ENCODE measurements at regions not wholly inside any gene's neighbourhood (a gene's known extent, or its start where the extent isn't known, plus 50 kb on each side); places are given as distances from the start of the nearest gene placed in this dataset.

- TF ChIP-seq, protein P1, sequence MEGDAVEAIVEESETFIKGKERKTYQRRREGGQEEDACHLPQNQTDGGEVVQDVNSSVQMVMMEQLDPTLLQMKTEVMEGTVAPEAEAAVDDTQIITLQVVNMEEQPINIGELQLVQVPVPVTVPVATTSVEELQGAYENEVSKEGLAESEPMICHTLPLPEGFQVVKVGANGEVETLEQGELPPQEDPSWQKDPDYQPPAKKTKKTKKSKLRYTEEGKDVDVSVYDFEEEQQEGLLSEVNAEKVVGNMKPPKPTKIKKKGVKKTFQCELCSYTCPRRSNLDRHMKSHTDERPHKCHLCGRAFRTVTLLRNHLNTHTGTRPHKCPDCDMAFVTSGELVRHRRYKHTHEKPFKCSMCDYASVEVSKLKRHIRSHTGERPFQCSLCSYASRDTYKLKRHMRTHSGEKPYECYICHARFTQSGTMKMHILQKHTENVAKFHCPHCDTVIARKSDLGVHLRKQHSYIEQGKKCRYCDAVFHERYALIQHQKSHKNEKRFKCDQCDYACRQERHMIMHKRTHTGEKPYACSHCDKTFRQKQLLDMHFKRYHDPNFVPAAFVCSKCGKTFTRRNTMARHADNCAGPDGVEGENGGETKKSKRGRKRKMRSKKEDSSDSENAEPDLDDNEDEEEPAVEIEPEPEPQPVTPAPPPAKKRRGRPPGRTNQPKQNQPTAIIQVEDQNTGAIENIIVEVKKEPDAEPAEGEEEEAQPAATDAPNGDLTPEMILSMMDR (IDR thresholded peaks at IDR 0.05; ENCODE audit: extremely low read depth in 1 of 2, insufficient read depth in 1 of 2, low read depth in 1 of 2, low read length in 2 of 2) = no peak
- TF ChIP-seq JUN (IDR thresholded peaks at IDR 0.05; ENCODE audit: borderline replicate concordance, insufficient read depth, insufficient read length, low read depth) = no peak
- TF ChIP-seq, protein P2, sequence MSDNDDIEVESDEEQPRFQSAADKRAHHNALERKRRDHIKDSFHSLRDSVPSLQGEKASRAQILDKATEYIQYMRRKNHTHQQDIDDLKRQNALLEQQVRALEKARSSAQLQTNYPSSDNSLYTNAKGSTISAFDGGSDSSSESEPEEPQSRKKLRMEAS (IDR thresholded peaks at IDR 0.05; ENCODE audit: insufficient read depth, insufficient read length) = no peak
- no peak for TF ChIP-seq POLR2A (IDR thresholded peaks at IDR 0.05; ENCODE audit: low read depth, low read length)
- no peak for TF ChIP-seq EZH2 (IDR thresholded peaks at IDR 0.05; ENCODE audit: borderline replicate concordance, low read depth, low read length, severe bottlenecking)
- no peak for TF ChIP-seq POLR2AphosphoS5 (IDR thresholded peaks at IDR 0.05; ENCODE audit: insufficient read depth, low read depth, low read length)
- no peak for TF ChIP-seq MYC (IDR thresholded peaks at IDR 0.05; ENCODE audit: low read depth, low read length)
- TF ChIP-seq FOS (IDR thresholded peaks at IDR 0.05; ENCODE audit: borderline replicate concordance, insufficient read depth, low read length) = no peak
- no peak for TF ChIP-seq GATA2 (IDR thresholded peaks at IDR 0.05; ENCODE audit: insufficient read depth, insufficient read length, low read depth, low read length)
These were observed 77.1 kb upstream of the NFE2L3 start for GRCh38 chr7:26074919-26075318.
